ENCODE measurements at regions not wholly inside any gene's neighbourhood (a gene's known extent, or its start where the extent isn't known, plus 50 kb on each side); places are given as distances from the start of the nearest gene placed in this dataset.

GRCh38 chr3:113105093-113105449 is 106.3 kb upstream of the BOC start:
- Histone ChIP-seq H3K27ac (no peak overlapping the region), H3K4me3 (no peak overlapping the region), H3K4me1 (peaks cover 0 to 8% (median 2%) of the 10 kb centered on the region in 4 donors), H3K9me3 (no peaks in the 10 kb centered on the region), H3K27me3 (no peaks in the 10 kb centered on the region), H3K36me3 (no peaks in the 10 kb centered on the region)
- intact Hi-C loops (cut with DNase I; ENCODE audit: low total_unique reads): no loop called here
- TF ChIP-seq, protein P1, sequence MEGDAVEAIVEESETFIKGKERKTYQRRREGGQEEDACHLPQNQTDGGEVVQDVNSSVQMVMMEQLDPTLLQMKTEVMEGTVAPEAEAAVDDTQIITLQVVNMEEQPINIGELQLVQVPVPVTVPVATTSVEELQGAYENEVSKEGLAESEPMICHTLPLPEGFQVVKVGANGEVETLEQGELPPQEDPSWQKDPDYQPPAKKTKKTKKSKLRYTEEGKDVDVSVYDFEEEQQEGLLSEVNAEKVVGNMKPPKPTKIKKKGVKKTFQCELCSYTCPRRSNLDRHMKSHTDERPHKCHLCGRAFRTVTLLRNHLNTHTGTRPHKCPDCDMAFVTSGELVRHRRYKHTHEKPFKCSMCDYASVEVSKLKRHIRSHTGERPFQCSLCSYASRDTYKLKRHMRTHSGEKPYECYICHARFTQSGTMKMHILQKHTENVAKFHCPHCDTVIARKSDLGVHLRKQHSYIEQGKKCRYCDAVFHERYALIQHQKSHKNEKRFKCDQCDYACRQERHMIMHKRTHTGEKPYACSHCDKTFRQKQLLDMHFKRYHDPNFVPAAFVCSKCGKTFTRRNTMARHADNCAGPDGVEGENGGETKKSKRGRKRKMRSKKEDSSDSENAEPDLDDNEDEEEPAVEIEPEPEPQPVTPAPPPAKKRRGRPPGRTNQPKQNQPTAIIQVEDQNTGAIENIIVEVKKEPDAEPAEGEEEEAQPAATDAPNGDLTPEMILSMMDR (IDR thresholded peaks at IDR 0.05): no peak
- no peak for DNase-seq

DNA sequence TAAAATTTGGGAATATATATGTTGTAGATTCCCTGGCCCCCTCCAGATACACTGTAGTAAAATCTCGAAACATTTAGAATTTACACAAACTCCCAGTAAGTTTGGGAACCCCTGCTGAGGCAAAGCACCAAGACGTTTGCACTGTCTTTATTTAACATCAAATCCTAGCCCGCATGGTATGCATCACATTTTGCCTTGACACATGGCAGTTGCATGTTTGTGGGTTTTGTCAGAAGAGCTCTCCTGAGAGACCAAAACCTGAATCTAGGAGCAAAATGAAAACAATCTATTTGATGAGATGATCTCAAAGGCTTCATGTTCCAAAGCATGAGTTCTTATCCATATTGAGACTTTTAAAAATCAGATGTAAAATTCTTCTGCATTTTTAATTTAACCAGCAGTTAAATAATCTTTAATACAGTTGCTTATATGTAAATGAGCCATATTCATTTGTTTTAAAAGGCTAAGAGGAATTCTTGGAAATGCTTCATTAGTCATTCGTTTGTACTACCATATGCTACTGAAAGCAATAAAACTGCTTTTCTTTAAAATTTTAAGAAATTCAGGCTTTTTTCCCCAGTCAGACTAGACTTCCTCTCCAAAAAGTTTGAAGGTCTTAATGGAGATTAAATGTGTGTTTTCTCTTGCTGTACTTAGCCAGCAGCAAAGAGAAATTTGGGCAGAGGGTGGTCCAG is 105.2 kb upstream of the BOC start:
- intact Hi-C loops (cut with DNase I; ENCODE audit: low total_unique reads): no loop called here
- no peaks in the 10 kb centered on the region for H3K9me3 ChIP-seq
- H3K4me3 ChIP-seq: no peak overlapping the region
- TF ChIP-seq, protein P1 (IDR thresholded peaks at IDR 0.05): no peak
- H3K4me1 ChIP-seq: peaks cover 0 to 8% (median 2%) of the 10 kb centered on the region in 4 donors
- H3K27me3 ChIP-seq: no peaks in the 10 kb centered on the region
- H3K36me3 ChIP-seq: no peaks in the 10 kb centered on the region
- DNase-seq: no peak
- no peak overlapping the region for H3K27ac ChIP-seq

GRCh38 chr3:113110267-113110666 is 101.1 kb upstream of the BOC start:
- H3K4me1 ChIP-seq: peaks cover 0 to under 1% (median 0%) of the 10 kb centered on the region in 4 donors
- TF ChIP-seq, protein P1 (IDR thresholded peaks at IDR 0.05): no peak
- no peak for DNase-seq
- no peaks in the 10 kb centered on the region for H3K36me3 ChIP-seq
- no peak overlapping the region for H3K27ac ChIP-seq
- intact Hi-C loops (cut with DNase I; ENCODE audit: low total_unique reads): no loop called here
- H3K27me3 ChIP-seq: no peaks in the 10 kb centered on the region
- no peak overlapping the region for H3K4me3 ChIP-seq
- no peaks in the 10 kb centered on the region for H3K9me3 ChIP-seq

DNA sequence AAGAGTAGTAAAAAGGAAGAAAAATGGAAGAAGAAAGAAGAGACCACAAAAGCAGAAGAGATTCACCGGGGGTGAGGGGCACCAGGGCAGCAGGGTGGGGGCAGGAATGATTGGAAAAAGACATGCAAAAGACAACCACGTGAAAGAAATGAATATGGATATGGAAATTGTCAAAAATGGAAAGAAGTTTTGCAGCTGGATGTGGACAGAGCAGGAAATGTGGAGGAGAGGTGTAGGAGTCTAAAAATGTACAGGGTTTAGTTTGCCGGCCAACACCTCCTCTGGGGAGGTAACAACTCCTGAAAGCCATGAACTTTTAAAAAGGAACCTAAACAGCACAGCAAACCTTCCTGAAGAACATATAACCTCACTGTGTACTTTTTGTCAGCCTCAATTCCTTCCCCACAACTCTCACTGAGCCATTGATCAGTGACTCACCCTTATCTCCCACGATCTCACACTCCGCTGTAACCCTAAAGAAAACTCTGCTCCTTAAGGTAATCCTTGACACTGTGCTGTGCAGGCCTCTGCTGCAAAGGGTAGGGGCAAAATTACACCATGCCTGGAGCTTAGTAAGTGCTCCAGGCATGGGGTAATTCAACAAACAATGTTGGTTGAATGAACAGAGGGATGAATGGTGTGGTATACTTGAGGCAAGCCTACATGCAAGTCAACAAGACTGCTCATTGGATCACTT is 100.2 kb upstream of the BOC start:
- H3K36me3 ChIP-seq: no peaks in the 10 kb centered on the region
- intact Hi-C loops (cut with DNase I; ENCODE audit: low total_unique reads): no loop called here
- no peak for DNase-seq
- no peak overlapping the region for H3K27ac ChIP-seq
- no peaks in the 10 kb centered on the region for H3K27me3 ChIP-seq
- TF ChIP-seq, protein P1 (IDR thresholded peaks at IDR 0.05): no peak
- no peak overlapping the region for H3K4me3 ChIP-seq
- H3K4me1 ChIP-seq: no peaks in the 10 kb centered on the region
- H3K9me3 ChIP-seq: no peaks in the 10 kb centered on the region

- no peaks in the 10 kb centered on the region for H3K36me3 ChIP-seq
- peaks cover 0 to 10% (median 10%) of the 10 kb centered on the region in 4 donors for H3K4me1 ChIP-seq
- H3K4me3 ChIP-seq: no peak overlapping the region
- H3K9me3 ChIP-seq: no peaks in the 10 kb centered on the region
- DNase-seq: no peak
- TF ChIP-seq, protein P1 (IDR thresholded peaks at IDR 0.05): no peak
- intact Hi-C loops (cut with DNase I; ENCODE audit: low total_unique reads): no loop called here
- no peaks in the 10 kb centered on the region for H3K27me3 ChIP-seq
- H3K27ac ChIP-seq: no peak overlapping the region
Measured at GRCh38 chr3:113113361-113113760, 98.0 kb upstream of the BOC start.

All from tibial artery (tissue), 4 donors.